ENCODE measurements at regions not wholly inside any gene's neighbourhood (a gene's known extent, or its start where the extent isn't known, plus 50 kb on each side); places are given as distances from the start of the nearest gene placed in this dataset.

- no TSS peak for BruUV-seq (replicated peaks)
- POLR2A ChIA-PET, result no interaction called here
- no peak overlapping the region for H3K4me3 Mint-ChIP-seq (ENCODE audit: unreplicated experiment)
- no peaks in the 10 kb centered on the region for H3K9me3 Mint-ChIP-seq (ENCODE audit: unreplicated experiment)
- no peaks in the 10 kb centered on the region for H3K36me3 ChIP-seq (ENCODE audit: control insufficient read depth, insufficient read depth, low read length)
- intact Hi-C loops (cut with micrococcal nuclease; ENCODE audit: unreplicated experiment), result loop anchor here (2.0 kb wide), 1 partner anchor 308 kb away; no protein-coding TSS in a partner anchor
- no peaks in the 10 kb centered on the region for H3K27me3 ChIP-seq (replicated peaks; ENCODE audit: control insufficient read depth, insufficient read depth, low read length)
- no peak overlapping the region for H3K27ac Mint-ChIP-seq (ENCODE audit: unreplicated experiment)
- H3K36me3 Mint-ChIP-seq (ENCODE audit: insufficient read depth, unreplicated experiment), result no peaks in the 10 kb centered on the region
- no peaks in the 10 kb centered on the region for H3K4me1 Mint-ChIP-seq (ENCODE audit: low read depth, unreplicated experiment)
- CTCF ChIA-PET, result no interaction called here
- DNase-seq, result no peak
- H3K4me1 ChIP-seq, result no peaks in the 10 kb centered on the region
- H3K9me3 ChIP-seq, result no peaks in the 10 kb centered on the region
- H3K4me3 ChIP-seq (ENCODE audit: low read depth, low read length), result no peak overlapping the region
- no peaks in the 10 kb centered on the region for H3K27me3 Mint-ChIP-seq (ENCODE audit: insufficient read depth, unreplicated experiment)
- TF ChIP-seq CTCF (IDR thresholded peaks at IDR 0.05; ENCODE audit: insufficient read depth in 1 of 2, low read depth in 1 of 2, low read length in 1 of 2, severe bottlenecking in 1 of 2, unreplicated experiment in 1 of 2), result no peak
Observed at GRCh38 chr4:12324965-12325364, 896.3 kb upstream of the HS3ST1 start.

- TF ChIP-seq CTCF (IDR thresholded peaks at IDR 0.05; ENCODE audit: insufficient read depth in 1 of 2, low read depth in 1 of 2, low read length in 1 of 2, severe bottlenecking in 1 of 2, unreplicated experiment in 1 of 2), result no peak
- no peak for DNase-seq
- ChIA-PET POLR2A (no interaction called here), CTCF (no interaction called here)
- intact Hi-C loops (cut with micrococcal nuclease; ENCODE audit: unreplicated experiment), result no loop called here
- Histone ChIP-seq H3K27me3 (replicated peaks; ENCODE audit: control insufficient read depth, insufficient read depth, low read length) (no peaks in the 10 kb centered on the region), H3K4me1 (no peaks in the 10 kb centered on the region), H3K9me3 (no peaks in the 10 kb centered on the region), H3K4me3 (ENCODE audit: low read depth, low read length) (no peak overlapping the region), H3K36me3 (ENCODE audit: control insufficient read depth, insufficient read depth, low read length) (no peaks in the 10 kb centered on the region)
- H3K9me3 Mint-ChIP-seq (ENCODE audit: unreplicated experiment), result no peaks in the 10 kb centered on the region
- H3K4me3 Mint-ChIP-seq (ENCODE audit: unreplicated experiment), result no peak overlapping the region
- H3K27me3 Mint-ChIP-seq (ENCODE audit: insufficient read depth, unreplicated experiment), result no peaks in the 10 kb centered on the region
- H3K27ac Mint-ChIP-seq (ENCODE audit: unreplicated experiment), result no peak overlapping the region
- no peaks in the 10 kb centered on the region for H3K36me3 Mint-ChIP-seq (ENCODE audit: insufficient read depth, unreplicated experiment)
- no peaks in the 10 kb centered on the region for H3K4me1 Mint-ChIP-seq (ENCODE audit: low read depth, unreplicated experiment)
- BruUV-seq (replicated peaks), result no TSS peak
Observed at GRCh38 chr4:12319765-12320164, 891.1 kb upstream of the HS3ST1 start.

GRCh38 chr4:12304905-12305304 lies 876.2 kb upstream of the HS3ST1 start:
- Histone ChIP-seq H3K36me3 (ENCODE audit: control insufficient read depth, insufficient read depth, low read length) (no peaks in the 10 kb centered on the region), H3K9me3 (no peaks in the 10 kb centered on the region), H3K27me3 (replicated peaks; ENCODE audit: control insufficient read depth, insufficient read depth, low read length) (no peaks in the 10 kb centered on the region), H3K4me3 (ENCODE audit: low read depth, low read length) (no peak overlapping the region), H3K4me1 (no peaks in the 10 kb centered on the region)
- BruUV-seq (replicated peaks), result no TSS peak
- TF ChIP-seq CTCF (IDR thresholded peaks at IDR 0.05; ENCODE audit: insufficient read depth in 1 of 2, low read depth in 1 of 2, low read length in 1 of 2, severe bottlenecking in 1 of 2, unreplicated experiment in 1 of 2), result no peak
- intact Hi-C loops (cut with micrococcal nuclease; ENCODE audit: unreplicated experiment), result no loop called here
- H3K27ac Mint-ChIP-seq (ENCODE audit: unreplicated experiment), result no peak overlapping the region
- ChIA-PET CTCF (no interaction called here), POLR2A (no interaction called here)
- no peaks in the 10 kb centered on the region for H3K9me3 Mint-ChIP-seq (ENCODE audit: unreplicated experiment)
- H3K4me3 Mint-ChIP-seq (ENCODE audit: unreplicated experiment), result no peak overlapping the region
- H3K36me3 Mint-ChIP-seq (ENCODE audit: insufficient read depth, unreplicated experiment), result no peaks in the 10 kb centered on the region
- H3K4me1 Mint-ChIP-seq (ENCODE audit: low read depth, unreplicated experiment), result no peaks in the 10 kb centered on the region
- H3K27me3 Mint-ChIP-seq (ENCODE audit: insufficient read depth, unreplicated experiment), result no peaks in the 10 kb centered on the region
- no peak for DNase-seq

Measured in Caco-2 (cell line).